CD8-positive, alpha-beta memory T cell (primary cell): ENCODE measurements at regions not wholly inside any gene's neighbourhood (a gene's known extent, or its start where the extent isn't known, plus 50 kb on each side); places are given as distances from the start of the nearest gene placed in this dataset.
"Not testable (repeated sequence)": the region's sequence is repeated elsewhere in the genome, so short reads cannot be mapped to it uniquely, and the experiment has no call there.

Source experiments
- CTCF ChIA-PET: fragments of 350-600 bp; sonication (Branson Sonifier 250); formaldehyde crosslinking; loops from one replicate; lab custom pipeline; 2021; ENCODE audit warnings: antibody characterized with exemption; lab: Charles Lee
- POLR2A ChIA-PET: fragments of 350-600 bp; sonication (Branson Sonifier 250); formaldehyde crosslinking; loops from one replicate; lab custom pipeline; 2021; ENCODE audit warnings: antibody characterized with exemption; lab: Charles Lee
- DNase-seq, 5 donors: peaks; one replicate each; pipeline versions ENCODE4 v3.0.0 to v3.0.0-alpha.2; 2020 to 2022; ENCODE audit warnings: mixed read lengths in 1 of 5
- H3K27ac ChIP-seq: one replicate; pipeline ENCODE4 v1.7.0; 2013; ENCODE audit warnings: low read depth, mild to moderate bottlenecking, low read length, moderate library complexity
- H3K27me3 ChIP-seq: 2 replicates; pipeline ENCODE4 v1.7.0; 2013; ENCODE audit warnings: low read length, mild to moderate bottlenecking; ENCODE audit not compliant: insufficient read depth, poor library complexity, severe bottlenecking
- H3K36me3 ChIP-seq: 2 replicates; pipeline ENCODE4 v1.7.0; 2013; ENCODE audit warnings: mild to moderate bottlenecking, low read length, moderate library complexity; ENCODE audit not compliant: insufficient read depth
- H3K4me1 ChIP-seq: 2 replicates; pipeline ENCODE4 v1.7.0; 2013; ENCODE audit warnings: mild to moderate bottlenecking, low read length, moderate library complexity; ENCODE audit not compliant: insufficient read depth
- H3K4me3 ChIP-seq: 2 replicates; pipeline ENCODE4 v1.7.0; 2013; ENCODE audit warnings: mild to moderate bottlenecking, low read length
- H3K9me3 ChIP-seq: 2 replicates; pipeline ENCODE4 v1.7.0; 2013; ENCODE audit warnings: mild to moderate bottlenecking, low read length
- H3K27ac Mint-ChIP-seq, 8 donors: one replicate each; pipeline ENCODE4 v1.8.0; 2020 to 2021; ENCODE audit warnings: mixed read lengths in 8 of 8, mild to moderate bottlenecking in 6 of 8, inconsistent platforms in 3 of 8, moderate library complexity in 3 of 8
- H3K27me3 Mint-ChIP-seq, 2 donors: one replicate each; pipeline ENCODE4 v1.8.0; 2020 to 2021; ENCODE audit warnings: mixed read lengths in 2 of 2, mild to moderate bottlenecking in 1 of 2, moderate library complexity in 1 of 2
- H3K36me3 Mint-ChIP-seq, 3 donors: one replicate each; pipeline ENCODE4 v1.8.0; 2020 to 2021; ENCODE audit warnings: mixed read lengths in 3 of 3, inconsistent platforms in 1 of 3, mild to moderate bottlenecking in 1 of 3
- H3K4me1 Mint-ChIP-seq, 3 donors: one replicate each; pipeline ENCODE4 v1.8.0; 2020 to 2021; ENCODE audit warnings: mixed read lengths in 3 of 3, inconsistent platforms in 1 of 3, mild to moderate bottlenecking in 1 of 3
- H3K4me3 Mint-ChIP-seq, 7 donors: one replicate each; pipeline ENCODE4 v1.8.0; 2020 to 2021; ENCODE audit warnings: mixed read lengths in 7 of 7, mild to moderate bottlenecking in 6 of 7, moderate library complexity in 4 of 7, inconsistent platforms in 2 of 7
- H3K9me3 Mint-ChIP-seq, 5 donors: one replicate each; pipeline ENCODE4 v1.8.0; 2020 to 2022; ENCODE audit warnings: mixed read lengths in 5 of 5, mild to moderate bottlenecking in 3 of 5, moderate library complexity in 2 of 5, inconsistent platforms in 1 of 5

GRCh38 chr4:120550624-120551220, 371.8 kb downstream of the PRDM5 start:
- H3K36me3 ChIP-seq, H3K4me1 ChIP-seq, CTCF ChIA-PET, H3K9me3 ChIP-seq, H3K4me3 ChIP-seq, H3K4me1 Mint-ChIP-seq, H3K27ac ChIP-seq, POLR2A ChIA-PET, H3K27me3 Mint-ChIP-seq, H3K9me3 Mint-ChIP-seq, H3K4me3 Mint-ChIP-seq, H3K36me3 Mint-ChIP-seq, H3K27me3 ChIP-seq, H3K27ac Mint-ChIP-seq, DNase-seq: not testable (repeated sequence)

GRCh38 chr4:120549011-120549570, 373.4 kb downstream of the PRDM5 start:
- H3K4me3 ChIP-seq = no peak overlapping the region
- no peak for DNase-seq
- ChIA-PET POLR2A (no interaction called here), CTCF (no interaction called here)
- H3K27me3 Mint-ChIP-seq = no peaks in the 10 kb centered on the region
- H3K36me3 Mint-ChIP-seq = no peaks in the 10 kb centered on the region
- peaks cover 0 to 2% (median 0%) of the 10 kb centered on the region in 5 donors for H3K9me3 Mint-ChIP-seq
- H3K4me1 ChIP-seq = no peaks in the 10 kb centered on the region
- H3K9me3 ChIP-seq = no peaks in the 10 kb centered on the region
- no peaks in the 10 kb centered on the region for H3K36me3 ChIP-seq
- no peak overlapping the region for H3K27ac ChIP-seq
- no peaks in the 10 kb centered on the region for H3K4me1 Mint-ChIP-seq
- H3K27me3 ChIP-seq = no peaks in the 10 kb centered on the region
- no peak overlapping the region for H3K4me3 Mint-ChIP-seq
- no peak overlapping the region for H3K27ac Mint-ChIP-seq

GRCh38 chr4:120545391-120545790, 377.1 kb downstream of the PRDM5 start:
- no peak overlapping the region for H3K27ac ChIP-seq
- Mint-ChIP-seq H3K4me1 (no peaks in the 10 kb centered on the region), H3K9me3 (no peaks in the 10 kb centered on the region), H3K4me3 (no peak overlapping the region), H3K36me3 (no peaks in the 10 kb centered on the region), H3K27ac (no peak overlapping the region), H3K27me3 (no peaks in the 10 kb centered on the region)
- no peaks in the 10 kb centered on the region for H3K36me3 ChIP-seq
- H3K9me3 ChIP-seq = no peaks in the 10 kb centered on the region
- DNase-seq = no peak
- H3K4me1 ChIP-seq = no peaks in the 10 kb centered on the region
- CTCF ChIA-PET = no interaction called here
- H3K4me3 ChIP-seq = no peak overlapping the region
- POLR2A ChIA-PET = no interaction called here
- H3K27me3 ChIP-seq = no peaks in the 10 kb centered on the region

GRCh38 chr4:120544838-120545237, 377.7 kb downstream of the PRDM5 start:
- no peaks in the 10 kb centered on the region for H3K36me3 Mint-ChIP-seq
- ChIA-PET POLR2A (no interaction called here), CTCF (no interaction called here)
- no peaks in the 10 kb centered on the region for H3K9me3 Mint-ChIP-seq
- H3K4me1 ChIP-seq = no peaks in the 10 kb centered on the region
- no peaks in the 10 kb centered on the region for H3K9me3 ChIP-seq
- no peaks in the 10 kb centered on the region for H3K27me3 Mint-ChIP-seq
- no peak overlapping the region for H3K27ac Mint-ChIP-seq
- no peak overlapping the region for H3K4me3 ChIP-seq
- H3K36me3 ChIP-seq = no peaks in the 10 kb centered on the region
- no peaks in the 10 kb centered on the region for H3K27me3 ChIP-seq
- no peak for DNase-seq
- no peak overlapping the region for H3K27ac ChIP-seq
- no peak overlapping the region for H3K4me3 Mint-ChIP-seq
- no peaks in the 10 kb centered on the region for H3K4me1 Mint-ChIP-seq

- no peaks in the 10 kb centered on the region for H3K9me3 Mint-ChIP-seq
- H3K4me3 ChIP-seq = no peak overlapping the region
- ChIA-PET CTCF (no interaction called here), POLR2A (no interaction called here)
- no peaks in the 10 kb centered on the region for H3K4me1 ChIP-seq
- H3K36me3 Mint-ChIP-seq = no peaks in the 10 kb centered on the region
- no peak overlapping the region for H3K27ac ChIP-seq
- no peaks in the 10 kb centered on the region for H3K4me1 Mint-ChIP-seq
- H3K4me3 Mint-ChIP-seq = no peak overlapping the region
- H3K27ac Mint-ChIP-seq = no peak overlapping the region
- H3K27me3 ChIP-seq = no peaks in the 10 kb centered on the region
- H3K36me3 ChIP-seq = no peaks in the 10 kb centered on the region
- DNase-seq = no peak
- no peaks in the 10 kb centered on the region for H3K27me3 Mint-ChIP-seq
- no peaks in the 10 kb centered on the region for H3K9me3 ChIP-seq
Measured at GRCh38 chr4:120540625-120541024, 381.9 kb downstream of the PRDM5 start.

- no peak overlapping the region for H3K27ac Mint-ChIP-seq
- H3K27me3 ChIP-seq = no peaks in the 10 kb centered on the region
- H3K27ac ChIP-seq = no peak overlapping the region
- H3K36me3 ChIP-seq = no peaks in the 10 kb centered on the region
- H3K4me3 ChIP-seq = no peak overlapping the region
- ChIA-PET POLR2A (no interaction called here), CTCF (no interaction called here)
- DNase-seq = no peak
- no peaks in the 10 kb centered on the region for H3K4me1 ChIP-seq
- H3K36me3 Mint-ChIP-seq = no peaks in the 10 kb centered on the region
- no peaks in the 10 kb centered on the region for H3K9me3 ChIP-seq
- no peaks in the 10 kb centered on the region for H3K4me1 Mint-ChIP-seq
- no peak overlapping the region for H3K4me3 Mint-ChIP-seq
- H3K9me3 Mint-ChIP-seq = no peaks in the 10 kb centered on the region
- no peaks in the 10 kb centered on the region for H3K27me3 Mint-ChIP-seq
Measured at GRCh38 chr4:120536884-120537283, 385.6 kb downstream of the PRDM5 start.

- H3K27ac Mint-ChIP-seq = no peak overlapping the region
- no peaks in the 10 kb centered on the region for H3K9me3 Mint-ChIP-seq
- ChIA-PET POLR2A (no interaction called here), CTCF (no interaction called here)
- Histone ChIP-seq H3K27ac (no peak overlapping the region), H3K27me3 (no peaks in the 10 kb centered on the region), H3K4me3 (no peak overlapping the region), H3K36me3 (no peaks in the 10 kb centered on the region), H3K9me3 (no peaks in the 10 kb centered on the region), H3K4me1 (no peaks in the 10 kb centered on the region)
- no peaks in the 10 kb centered on the region for H3K36me3 Mint-ChIP-seq
- H3K4me1 Mint-ChIP-seq = no peaks in the 10 kb centered on the region
- no peak for DNase-seq
- H3K4me3 Mint-ChIP-seq = no peak overlapping the region
- H3K27me3 Mint-ChIP-seq = no peaks in the 10 kb centered on the region
Measured at GRCh38 chr4:120528428-120528827, 394.1 kb downstream of the PRDM5 start.

GRCh38 chr4:120526033-120526432, 396.5 kb downstream of the PRDM5 start:
- no peak for DNase-seq
- H3K27me3 Mint-ChIP-seq = no peaks in the 10 kb centered on the region
- no peak overlapping the region for H3K27ac Mint-ChIP-seq
- H3K4me1 ChIP-seq = no peaks in the 10 kb centered on the region
- no peaks in the 10 kb centered on the region for H3K9me3 ChIP-seq
- H3K4me3 ChIP-seq = no peak overlapping the region
- ChIA-PET POLR2A (no interaction called here), CTCF (no interaction called here)
- no peaks in the 10 kb centered on the region for H3K36me3 Mint-ChIP-seq
- no peaks in the 10 kb centered on the region for H3K9me3 Mint-ChIP-seq
- no peaks in the 10 kb centered on the region for H3K36me3 ChIP-seq
- no peaks in the 10 kb centered on the region for H3K27me3 ChIP-seq
- H3K4me3 Mint-ChIP-seq = no peak overlapping the region
- H3K27ac ChIP-seq = no peak overlapping the region
- H3K4me1 Mint-ChIP-seq = no peaks in the 10 kb centered on the region
